Esophagus squamous epithelium (tissue), 5 donors: ENCODE measurements at regions not wholly inside any gene's neighbourhood (a gene's known extent, or its start where the extent isn't known, plus 50 kb on each side); places are given as distances from the start of the nearest gene placed in this dataset.

Experiments used
- DNase-seq: peaks from one replicate; lab custom pipeline; 2025; lab: John Stamatoyannopoulos, UW
- H3K27ac ChIP-seq, 4 donors: fragments of 200-600 bp; sonication (generic); one replicate each; pipeline ENCODE4 v1.5.1; 2016 to 2019; ENCODE audit warnings: mild to moderate bottlenecking in 1 of 4
- H3K27me3 ChIP-seq, 4 donors: fragments of 200-600 bp; sonication (generic); 1 replicate in 3 of 4; 2 replicates in 1 of 4; pipeline versions ENCODE4 v1.5.1 to v1.6.0; 2017 to 2021; ENCODE audit warnings: antibody characterized with exemption in 1 of 4
- H3K36me3 ChIP-seq, 3 donors: fragments of 200-600 bp; sonication (generic); one replicate each; pipeline ENCODE4 v1.5.1; 2016 to 2019
- H3K4me1 ChIP-seq, 3 donors: fragments of 200-600 bp; sonication (generic); one replicate each; pipeline ENCODE4 v1.5.1; 2017 to 2019
- H3K4me3 ChIP-seq, 4 donors: fragments of 200-600 bp; sonication (generic); 1 replicate in 3 of 4; 2 replicates in 1 of 4; pipeline ENCODE4 v1.5.1; 2016 to 2019; ENCODE audit warnings: mild to moderate bottlenecking in 2 of 4, moderate library complexity in 1 of 4
- H3K9me3 ChIP-seq, 3 donors: fragments of 200-600 bp; sonication (generic); one replicate each; pipeline ENCODE4 v1.5.1; 2016 to 2019
- POLR2A ChIP-seq, 4 donors: fragments of 450-650 bp; IDR thresholded peaks; one replicate each; pipeline ENCODE4 v1.6.1; 2017; ENCODE audit warnings: antibody characterized with exemption in 4 of 4, mild to moderate bottlenecking in 4 of 4, moderate library complexity in 3 of 4
- WGBS, 2 donors: methylation state at CpG; one replicate each; pipeline ENCODE4 v1.1.5; 2018; 5-methylcytosine and 5-hydroxymethylcytosine counted together
- intact Hi-C: fragments of 100-400 bp; cut with DNase I; formaldehyde crosslinking; loops from one replicate; pipeline ENCODE4 v1.15.0; 2022
- TF ChIP-seq, protein P1 (sequence below), 6 experiments: fragments of 450-650 bp in 4 of 6; fragments of 200-600 bp in 2 of 6; sonication (generic) in 2 of 6; IDR thresholded peaks; one replicate each; pipeline ENCODE4 v1.5.1; 2016 to 2019; ENCODE audit warnings: antibody characterized with exemption in 6 of 6, mild to moderate bottlenecking in 4 of 6, moderate library complexity in 4 of 6
- donor health status: DM: yes; HTN: yes; CAD: no.

DNA sequence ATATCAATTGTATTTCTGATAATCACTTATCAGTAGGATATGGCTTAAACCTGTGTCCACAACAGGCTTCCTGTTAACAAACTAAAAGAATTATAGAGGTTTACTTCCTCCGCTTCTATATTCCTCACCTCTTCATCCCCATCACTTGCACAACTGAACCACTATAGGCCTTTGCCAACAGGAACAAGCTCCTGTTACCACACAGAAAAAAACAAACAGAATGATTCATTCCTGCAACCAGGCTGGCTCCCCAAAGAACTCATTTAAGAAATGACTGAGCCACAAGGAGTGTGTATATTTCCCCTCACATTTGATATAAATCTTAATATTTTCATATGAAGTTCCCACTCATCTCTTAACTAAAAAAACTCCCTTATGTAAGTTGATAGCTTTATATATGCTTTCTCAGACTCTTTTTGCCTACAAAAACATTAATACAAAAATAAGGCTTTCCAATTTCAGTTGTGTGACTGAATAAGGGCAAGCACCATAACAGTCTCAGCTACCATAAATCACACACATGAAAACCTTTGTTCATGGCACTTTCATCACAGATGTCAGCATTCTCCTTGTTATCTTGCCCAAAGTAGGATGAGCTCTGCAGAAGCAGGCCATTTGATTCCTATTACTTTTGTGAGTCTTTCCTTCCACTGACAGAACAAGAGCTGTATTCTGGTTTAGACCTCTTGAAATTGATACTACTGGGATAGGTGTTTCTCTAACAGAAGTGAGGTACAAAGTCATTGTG, 366.8 kb downstream of the SLITRK1 start:
- WGBS, 2 donors, result 45 to 90% methylated on average over 1 of the region's 1 CpG
- Histone ChIP-seq H3K27ac (no peak overlapping the region), H3K4me3 (no peak overlapping the region), H3K27me3 (no peaks in the 10 kb centered on the region), H3K9me3 (no peaks in the 10 kb centered on the region), H3K36me3 (no peaks in the 10 kb centered on the region), H3K4me1 (no peaks in the 10 kb centered on the region)
- TF ChIP-seq, protein P1, sequence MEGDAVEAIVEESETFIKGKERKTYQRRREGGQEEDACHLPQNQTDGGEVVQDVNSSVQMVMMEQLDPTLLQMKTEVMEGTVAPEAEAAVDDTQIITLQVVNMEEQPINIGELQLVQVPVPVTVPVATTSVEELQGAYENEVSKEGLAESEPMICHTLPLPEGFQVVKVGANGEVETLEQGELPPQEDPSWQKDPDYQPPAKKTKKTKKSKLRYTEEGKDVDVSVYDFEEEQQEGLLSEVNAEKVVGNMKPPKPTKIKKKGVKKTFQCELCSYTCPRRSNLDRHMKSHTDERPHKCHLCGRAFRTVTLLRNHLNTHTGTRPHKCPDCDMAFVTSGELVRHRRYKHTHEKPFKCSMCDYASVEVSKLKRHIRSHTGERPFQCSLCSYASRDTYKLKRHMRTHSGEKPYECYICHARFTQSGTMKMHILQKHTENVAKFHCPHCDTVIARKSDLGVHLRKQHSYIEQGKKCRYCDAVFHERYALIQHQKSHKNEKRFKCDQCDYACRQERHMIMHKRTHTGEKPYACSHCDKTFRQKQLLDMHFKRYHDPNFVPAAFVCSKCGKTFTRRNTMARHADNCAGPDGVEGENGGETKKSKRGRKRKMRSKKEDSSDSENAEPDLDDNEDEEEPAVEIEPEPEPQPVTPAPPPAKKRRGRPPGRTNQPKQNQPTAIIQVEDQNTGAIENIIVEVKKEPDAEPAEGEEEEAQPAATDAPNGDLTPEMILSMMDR (IDR thresholded peaks at IDR 0.05), result no peak
- no peak for DNase-seq
- intact Hi-C loops, result no loop called here

DNA sequence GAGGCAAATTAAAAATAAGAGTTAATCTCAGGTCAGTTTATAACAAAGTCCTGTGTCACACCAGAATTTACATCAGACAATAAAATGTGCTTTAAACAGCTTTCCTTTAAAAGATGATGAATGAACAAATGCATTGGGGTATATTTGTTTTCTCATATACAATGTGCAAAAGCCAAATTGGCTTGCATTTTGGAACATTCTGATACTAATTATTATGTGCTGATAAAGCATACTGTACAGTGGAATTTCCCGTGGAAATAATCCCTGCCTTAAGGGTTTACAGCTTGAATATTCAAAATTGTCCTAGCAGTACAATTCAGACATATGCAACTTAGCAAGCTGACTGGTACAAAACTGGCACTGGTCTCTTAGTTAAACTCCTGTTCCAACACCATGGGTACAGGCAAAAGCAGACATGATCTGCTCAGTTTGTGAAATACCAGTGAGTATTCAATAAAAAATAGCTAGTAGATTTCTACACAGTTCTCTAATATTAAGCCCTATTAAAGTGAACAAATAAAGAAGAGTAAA, 373.4 kb downstream of the SLITRK1 start:
- no peaks in the 10 kb centered on the region for H3K27me3 ChIP-seq
- no peaks in the 10 kb centered on the region for H3K9me3 ChIP-seq
- no peak overlapping the region for H3K27ac ChIP-seq
- 12% methylated on average over 1 of the region's 1 CpG for WGBS, 2 donors
- intact Hi-C loops, result no loop called here
- no peaks in the 10 kb centered on the region for H3K36me3 ChIP-seq
- peaks cover 0 to 8% (median 0%) of the 10 kb centered on the region in 3 donors for H3K4me1 ChIP-seq
- TF ChIP-seq, protein P1 (IDR thresholded peaks at IDR 0.05), result no peak
- no peak for TF ChIP-seq POLR2A (IDR thresholded peaks at IDR 0.05)
- DNase-seq, result no peak
- no peak overlapping the region for H3K4me3 ChIP-seq

DNA sequence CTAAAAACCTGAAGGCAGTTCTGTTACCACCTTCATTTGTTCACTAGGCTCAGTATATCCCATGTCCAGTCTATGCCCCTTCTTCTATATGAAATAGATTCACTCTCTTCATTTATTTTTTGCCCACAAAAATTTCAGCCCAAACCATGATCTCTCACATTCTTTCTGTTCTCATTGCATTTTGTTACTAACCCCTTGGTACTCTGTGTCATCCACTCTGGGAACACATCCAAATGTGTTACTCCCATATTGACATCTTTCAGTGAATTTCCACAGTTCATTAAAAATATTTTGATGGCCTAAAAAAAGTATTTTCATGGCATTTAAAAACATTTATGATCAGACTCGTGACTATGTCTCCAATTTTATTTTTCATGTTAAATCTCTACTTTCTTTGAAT, 378.9 kb downstream of the SLITRK1 start:
- Histone ChIP-seq H3K27me3 (no peaks in the 10 kb centered on the region), H3K36me3 (no peaks in the 10 kb centered on the region), H3K4me3 (no peak overlapping the region), H3K9me3 (no peaks in the 10 kb centered on the region), H3K4me1 (no peaks in the 10 kb centered on the region), H3K27ac (no peak overlapping the region)
- no peak for DNase-seq
- intact Hi-C loops, result no loop called here
- TF ChIP-seq POLR2A (IDR thresholded peaks at IDR 0.05), result no peak
- TF ChIP-seq, protein P1 (IDR thresholded peaks at IDR 0.05), result no peak
- 32 to 50% methylated on average over 1 of the region's 1 CpG for WGBS, 2 donors

- H3K4me1 ChIP-seq, result no peaks in the 10 kb centered on the region
- intact Hi-C loops, result no loop called here
- no peaks in the 10 kb centered on the region for H3K27me3 ChIP-seq
- TF ChIP-seq, protein P1 (IDR thresholded peaks at IDR 0.05), result no peak
- no peak for TF ChIP-seq POLR2A (IDR thresholded peaks at IDR 0.05)
- H3K27ac ChIP-seq, result no peak overlapping the region
- no peaks in the 10 kb centered on the region for H3K36me3 ChIP-seq
- H3K9me3 ChIP-seq, result no peaks in the 10 kb centered on the region
- no peak for DNase-seq
- H3K4me3 ChIP-seq, result no peak overlapping the region
Observed at GRCh38 chr13:83499286-83499685, 383.0 kb downstream of the SLITRK1 start.

GRCh38 chr13:83498481-83499190, 383.6 kb downstream of the SLITRK1 start:
- H3K27ac ChIP-seq, result no peak overlapping the region
- H3K4me3 ChIP-seq, result no peak overlapping the region
- TF ChIP-seq, protein P1 (IDR thresholded peaks at IDR 0.05), result no peak
- no peak for TF ChIP-seq POLR2A (IDR thresholded peaks at IDR 0.05)
- H3K36me3 ChIP-seq, result no peaks in the 10 kb centered on the region
- intact Hi-C loops, result no loop called here
- no peaks in the 10 kb centered on the region for H3K9me3 ChIP-seq
- H3K4me1 ChIP-seq, result no peaks in the 10 kb centered on the region
- 32 to 35% methylated on average over 2 of the region's 2 CpGs for WGBS, 2 donors
- DNase-seq, result no peak
- no peaks in the 10 kb centered on the region for H3K27me3 ChIP-seq
